ENCODE measurements at regions not wholly inside any gene's neighbourhood (a gene's known extent, or its start where the extent isn't known, plus 50 kb on each side); places are given as distances from the start of the nearest gene placed in this dataset.

- DNase-seq: no peak
Observed at GRCh38 chr16:5616841-5617240, 519.2 kb upstream of the EEF2KMT start.

GRCh38 chr16:5615868-5616642 lies 518.5 kb upstream of the EEF2KMT start:
- peak; percentile 62 for DNase-seq

- no peak for DNase-seq
Observed at GRCh38 chr16:5607169-5607568, 509.6 kb upstream of the EEF2KMT start.

GRCh38 chr16:5605404-5605803 lies 507.8 kb upstream of the EEF2KMT start:
- no peak for DNase-seq

- DNase-seq: no peak
Observed at GRCh38 chr16:5604770-5605169, 507.2 kb upstream of the EEF2KMT start.

- DNase-seq: no peak
Observed at GRCh38 chr16:5603836-5604235, 506.2 kb upstream of the EEF2KMT start.

GRCh38 chr16:5601957-5602356 lies 504.4 kb upstream of the EEF2KMT start:
- no peak for DNase-seq

- no peak for DNase-seq
Observed at GRCh38 chr16:5598793-5599192, 501.2 kb upstream of the EEF2KMT start.

- DNase-seq: no peak
Observed at GRCh38 chr16:5595849-5596248, 498.3 kb upstream of the EEF2KMT start.

GRCh38 chr16:5590416-5590815 lies 492.8 kb upstream of the EEF2KMT start:
- no peak for DNase-seq

GRCh38 chr16:5589812-5590373 lies 492.3 kb upstream of the EEF2KMT start:
- DNase-seq: no peak

- DNase-seq: no peak
Observed at GRCh38 chr16:5584109-5584508, 486.5 kb upstream of the EEF2KMT start.

GRCh38 chr16:5582529-5582928 lies 484.9 kb upstream of the EEF2KMT start:
- no peak for DNase-seq

GRCh38 chr16:5581908-5582307 lies 484.3 kb upstream of the EEF2KMT start:
- DNase-seq: no peak

- no peak for DNase-seq
Observed at GRCh38 chr16:5581428-5581827, 483.8 kb upstream of the EEF2KMT start.

GRCh38 chr16:5580772-5581171 lies 483.2 kb upstream of the EEF2KMT start:
- no peak for DNase-seq

GRCh38 chr16:5580296-5580695 lies 482.7 kb upstream of the EEF2KMT start:
- no peak for DNase-seq

GRCh38 chr16:5578980-5579379 lies 481.4 kb upstream of the EEF2KMT start:
- no peak for DNase-seq

GRCh38 chr16:5577463-5577862 lies 479.9 kb upstream of the EEF2KMT start:
- no peak for DNase-seq

GRCh38 chr16:5575646-5576245 lies 478.2 kb upstream of the EEF2KMT start:
- no peak for DNase-seq

GRCh38 chr16:5575121-5575520 lies 477.5 kb upstream of the EEF2KMT start:
- no peak for DNase-seq

GRCh38 chr16:5572056-5572455 lies 474.5 kb upstream of the EEF2KMT start:
- no peak for DNase-seq

GRCh38 chr16:5571446-5571845 lies 473.9 kb upstream of the EEF2KMT start:
- no peak for DNase-seq

GRCh38 chr16:5561800-5562199 lies 464.2 kb upstream of the EEF2KMT start:
- DNase-seq: no peak

Data from activated CD4-positive, alpha-beta T cell treated with anti-CD3 and anti-CD28 coated beads, Interleukin-2, Interleukin-6, amounts not matched to agents 100 ng/mL and 50 ng/mL, durations not matched to agents 16 hours and 8 hours (primary cell).